ENCODE measurements at regions not wholly inside any gene's neighbourhood (a gene's known extent, or its start where the extent isn't known, plus 50 kb on each side); places are given as distances from the start of the nearest gene placed in this dataset.
A peak's percentile ranks its signal among the peaks of the same experiment; 100 is the strongest.
"Not testable (repeated sequence)": the region's sequence is repeated elsewhere in the genome, so short reads cannot be mapped to it uniquely, and the experiment has no call there.

- DNase-seq (ENCODE audit: extremely low spot score, insufficient read length, low read depth) (no peak), FAIRE-seq (no peak)
These were observed 85.1 kb downstream of the GNL3L start for GRCh38 chrX:54615109-54615508.

- DNase-seq (ENCODE audit: extremely low spot score, insufficient read length, low read depth) (no peak), FAIRE-seq (no peak)
These were observed 103.6 kb downstream of the GNL3L start for GRCh38 chrX:54633641-54634040.

GRCh38 chrX:54639018-54639345 lies 109.0 kb downstream of the GNL3L start:
- DNase-seq (ENCODE audit: extremely low spot score, insufficient read length, low read depth) (no peak), FAIRE-seq (no peak)

- DNase-seq (ENCODE audit: extremely low spot score, insufficient read length, low read depth) = peak; percentile 58
- peak; percentile 99 for FAIRE-seq
These were observed 109.5 kb downstream of the GNL3L start for GRCh38 chrX:54639346-54640102.

- no peak for DNase-seq (ENCODE audit: extremely low spot score, insufficient read length, low read depth)
- no peak for FAIRE-seq
These were observed 110.2 kb downstream of the GNL3L start for GRCh38 chrX:54640103-54640690.

- FAIRE-seq (no peak), DNase-seq (ENCODE audit: extremely low spot score, insufficient read length, low read depth) (no peak)
These were observed 110.7 kb downstream of the GNL3L start for GRCh38 chrX:54640736-54641135.

GRCh38 chrX:54641530-54641929 lies 111.5 kb downstream of the GNL3L start:
- FAIRE-seq (no peak), DNase-seq (ENCODE audit: extremely low spot score, insufficient read length, low read depth) (no peak)

- FAIRE-seq; DNase-seq (ENCODE audit: extremely low spot score, insufficient read length, low read depth): not testable (repeated sequence)
These were observed 117.6 kb downstream of the GNL3L start for GRCh38 chrX:54647607-54648006.

- FAIRE-seq (no peak), DNase-seq (ENCODE audit: extremely low spot score, insufficient read length, low read depth) (no peak)
These were observed 129.5 kb downstream of the GNL3L start for GRCh38 chrX:54659547-54659946.

- no peak for FAIRE-seq
- no peak for DNase-seq (ENCODE audit: extremely low spot score, insufficient read length, low read depth)
These were observed 122.3 kb downstream of the ITIH6 start for GRCh38 chrX:54675762-54676161.

- no peak for FAIRE-seq
These were observed 102.8 kb downstream of the ITIH6 start for GRCh38 chrX:54695231-54695630.

GRCh38 chrX:54695816-54696487 lies 102.1 kb downstream of the ITIH6 start:
- DNase-seq (ENCODE audit: extremely low spot score, insufficient read length, low read depth) (peak; percentile 2), FAIRE-seq (peak; percentile 82)

More at GRCh38 chrX:54695231-54695630, 102.8 kb downstream of the ITIH6 start:
- no peak for DNase-seq (ENCODE audit: extremely low spot score, insufficient read length, low read depth)
